ENCODE measurements at regions not wholly inside any gene's neighbourhood (a gene's known extent, or its start where the extent isn't known, plus 50 kb on each side); places are given as distances from the start of the nearest gene placed in this dataset.

- no peak for TF ChIP-seq CTCF (IDR thresholded peaks at IDR 0.05; ENCODE audit: low read depth, low read length)
- no peak for TF ChIP-seq POLR2A (IDR thresholded peaks at IDR 0.05; ENCODE audit: extremely low read depth, insufficient read length)
- no peak for TF ChIP-seq MAX (IDR thresholded peaks at IDR 0.05; ENCODE audit: low read depth, low read length)
These were observed 144.5 kb upstream of the DCN start for GRCh38 chr12:91327131-91327530.

GRCh38 chr12:91326058-91327027 is 143.7 kb upstream of the DCN start:
- no peak overlapping the region for H3K4me3 ChIP-seq (ENCODE audit: low read depth, low read length)
- TF ChIP-seq CTCF (IDR thresholded peaks at IDR 0.05; ENCODE audit: low read depth, low read length) (peak; percentile 90), MAX (IDR thresholded peaks at IDR 0.05; ENCODE audit: low read depth, low read length) (no peak), MYC (IDR thresholded peaks at IDR 0.05; ENCODE audit: low read depth, low read length) (no peak), POLR2A (IDR thresholded peaks at IDR 0.05; ENCODE audit: extremely low read depth, insufficient read length) (no peak)
- peak; percentile 53 for DNase-seq (ENCODE audit: low read depth)

More at GRCh38 chr12:91327131-91327530, 144.5 kb upstream of the DCN start:
- DNase-seq (ENCODE audit: low read depth): no peak
- no peak overlapping the region for H3K4me3 ChIP-seq (ENCODE audit: low read depth, low read length)

- DNase-seq (ENCODE audit: low read depth): no peak
- no peak overlapping the region for H3K4me3 ChIP-seq (ENCODE audit: low read depth, low read length)
- TF ChIP-seq MYC (IDR thresholded peaks at IDR 0.05; ENCODE audit: low read depth, low read length) (no peak), POLR2A (IDR thresholded peaks at IDR 0.05; ENCODE audit: extremely low read depth, insufficient read length) (no peak), MAX (IDR thresholded peaks at IDR 0.05; ENCODE audit: low read depth, low read length) (no peak), CTCF (IDR thresholded peaks at IDR 0.05; ENCODE audit: low read depth, low read length) (no peak)
These were observed 138.4 kb upstream of the DCN start for GRCh38 chr12:91320999-91321398.

- no peak for DNase-seq (ENCODE audit: low read depth)
- no peak overlapping the region for H3K4me3 ChIP-seq (ENCODE audit: low read depth, low read length)
- TF ChIP-seq CTCF (IDR thresholded peaks at IDR 0.05; ENCODE audit: low read depth, low read length): no peak
- no peak for TF ChIP-seq MAX (IDR thresholded peaks at IDR 0.05; ENCODE audit: low read depth, low read length)
- no peak for TF ChIP-seq MYC (IDR thresholded peaks at IDR 0.05; ENCODE audit: low read depth, low read length)
- TF ChIP-seq POLR2A (IDR thresholded peaks at IDR 0.05; ENCODE audit: extremely low read depth, insufficient read length): no peak
These were observed 136.6 kb upstream of the DCN start for GRCh38 chr12:91319071-91319760.

- TF ChIP-seq CTCF (IDR thresholded peaks at IDR 0.05; ENCODE audit: low read depth, low read length) (no peak), POLR2A (IDR thresholded peaks at IDR 0.05; ENCODE audit: extremely low read depth, insufficient read length) (no peak), MYC (IDR thresholded peaks at IDR 0.05; ENCODE audit: low read depth, low read length) (no peak), MAX (IDR thresholded peaks at IDR 0.05; ENCODE audit: low read depth, low read length) (no peak)
- H3K4me3 ChIP-seq (ENCODE audit: low read depth, low read length): no peak overlapping the region
- no peak for DNase-seq (ENCODE audit: low read depth)
These were observed 134.7 kb upstream of the DCN start for GRCh38 chr12:91317306-91317705.
